ENCODE measurements at regions not wholly inside any gene's neighbourhood (a gene's known extent, or its start where the extent isn't known, plus 50 kb on each side); places are given as distances from the start of the nearest gene placed in this dataset.
"Not testable (repeated sequence)": the region's sequence is repeated elsewhere in the genome, so short reads cannot be mapped to it uniquely, and the experiment has no call there.

DNA sequence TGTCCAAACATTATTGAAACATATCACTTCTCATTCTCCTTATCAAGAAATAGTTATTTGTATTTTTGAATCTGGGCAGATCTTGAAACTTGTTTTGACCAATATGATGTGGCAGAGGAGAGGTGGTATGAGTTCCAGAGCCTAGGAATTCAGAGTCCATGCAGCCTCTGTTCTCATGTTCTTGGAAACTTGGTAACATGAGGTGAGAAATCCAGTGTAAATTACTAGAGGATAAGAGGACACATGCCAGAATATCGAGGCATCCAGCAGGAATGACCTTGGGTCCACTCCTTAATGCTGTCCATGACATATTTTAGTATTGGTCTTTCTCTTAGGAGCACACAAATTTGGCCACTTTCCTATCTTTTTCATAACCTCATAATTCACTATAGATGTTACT lies 1374.6 kb downstream of the FSCB start:
- Histone ChIP-seq H3K36me3 (ENCODE audit: control insufficient read depth, insufficient read depth, low read length) (no peaks in the 10 kb centered on the region), H3K4me3 (ENCODE audit: low read depth in 2 of 2, low read length in 2 of 2) (no peak overlapping the region), H3K27me3 (ENCODE audit: control insufficient read depth, insufficient read depth, low read length) (no peaks in the 10 kb centered on the region), H3K4me1 (ENCODE audit: control insufficient read depth, insufficient read depth, low read length) (no peaks in the 10 kb centered on the region), H3K27ac (ENCODE audit: low read length) (no peak overlapping the region), H3K9me3 (ENCODE audit: control insufficient read depth, insufficient read depth, low read depth, low read length) (no peaks in the 10 kb centered on the region; the same call in 1 of the 2 replicates)
- ChIA-PET CTCF (no interaction called here), POLR2A (no interaction called here)
- no TSS peak for BruUV-seq (replicated peaks)
- DNase-seq (ENCODE audit: low read depth, low spot score) (no peak), ATAC-seq (no peak)
- intact Hi-C loops (cut with micrococcal nuclease; ENCODE audit: unreplicated experiment) = no loop called here
- in situ Hi-C loops (cut with HindIII; ENCODE audit: low pct_unique_long_range_greater_than_20kb, low sequenced_read_pairs) = no loop called here
- no peak for TF ChIP-seq SIN3A (IDR thresholded peaks at IDR 0.05; ENCODE audit: borderline replicate concordance, insufficient read depth, low read depth, low read length)
- TF ChIP-seq POLR2AphosphoS5 (IDR thresholded peaks at IDR 0.05; ENCODE audit: low read depth, low read length) = no peak
- TF ChIP-seq, protein P1, sequence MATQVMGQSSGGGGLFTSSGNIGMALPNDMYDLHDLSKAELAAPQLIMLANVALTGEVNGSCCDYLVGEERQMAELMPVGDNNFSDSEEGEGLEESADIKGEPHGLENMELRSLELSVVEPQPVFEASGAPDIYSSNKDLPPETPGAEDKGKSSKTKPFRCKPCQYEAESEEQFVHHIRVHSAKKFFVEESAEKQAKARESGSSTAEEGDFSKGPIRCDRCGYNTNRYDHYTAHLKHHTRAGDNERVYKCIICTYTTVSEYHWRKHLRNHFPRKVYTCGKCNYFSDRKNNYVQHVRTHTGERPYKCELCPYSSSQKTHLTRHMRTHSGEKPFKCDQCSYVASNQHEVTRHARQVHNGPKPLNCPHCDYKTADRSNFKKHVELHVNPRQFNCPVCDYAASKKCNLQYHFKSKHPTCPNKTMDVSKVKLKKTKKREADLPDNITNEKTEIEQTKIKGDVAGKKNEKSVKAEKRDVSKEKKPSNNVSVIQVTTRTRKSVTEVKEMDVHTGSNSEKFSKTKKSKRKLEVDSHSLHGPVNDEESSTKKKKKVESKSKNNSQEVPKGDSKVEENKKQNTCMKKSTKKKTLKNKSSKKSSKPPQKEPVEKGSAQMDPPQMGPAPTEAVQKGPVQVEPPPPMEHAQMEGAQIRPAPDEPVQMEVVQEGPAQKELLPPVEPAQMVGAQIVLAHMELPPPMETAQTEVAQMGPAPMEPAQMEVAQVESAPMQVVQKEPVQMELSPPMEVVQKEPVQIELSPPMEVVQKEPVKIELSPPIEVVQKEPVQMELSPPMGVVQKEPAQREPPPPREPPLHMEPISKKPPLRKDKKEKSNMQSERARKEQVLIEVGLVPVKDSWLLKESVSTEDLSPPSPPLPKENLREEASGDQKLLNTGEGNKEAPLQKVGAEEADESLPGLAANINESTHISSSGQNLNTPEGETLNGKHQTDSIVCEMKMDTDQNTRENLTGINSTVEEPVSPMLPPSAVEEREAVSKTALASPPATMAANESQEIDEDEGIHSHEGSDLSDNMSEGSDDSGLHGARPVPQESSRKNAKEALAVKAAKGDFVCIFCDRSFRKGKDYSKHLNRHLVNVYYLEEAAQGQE (IDR thresholded peaks at IDR 0.05; ENCODE audit: insufficient read depth in 1 of 2, low read depth in 2 of 2, low read length in 1 of 2) = no peak
- TF ChIP-seq TCF7L2 (IDR thresholded peaks at IDR 0.05; ENCODE audit: low read depth, low read length) = no peak

DNA sequence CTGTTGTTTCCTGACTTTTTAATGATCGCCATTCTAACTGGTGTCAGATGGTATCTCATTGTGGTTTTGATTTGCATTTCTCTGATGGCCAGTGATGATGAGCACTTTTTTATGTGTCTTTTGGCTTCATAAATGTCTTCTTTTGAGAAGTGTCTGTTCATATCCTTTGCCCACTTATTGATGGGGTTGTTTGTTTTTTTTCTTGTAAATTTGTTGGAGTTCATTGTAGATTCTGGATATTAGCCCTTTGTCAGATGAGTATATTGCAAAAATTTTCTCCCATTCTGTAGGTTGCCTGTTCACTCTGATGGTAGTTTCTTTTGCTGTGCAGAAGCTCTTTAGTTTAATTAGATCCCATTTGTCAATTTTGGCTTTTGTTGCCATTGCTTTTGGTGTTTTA lies 1378.7 kb downstream of the FSCB start:
- POLR2A ChIA-PET; H3K27ac ChIP-seq (ENCODE audit: low read length); DNase-seq (ENCODE audit: low read depth, low spot score); in situ Hi-C loops (cut with HindIII; ENCODE audit: low pct_unique_long_range_greater_than_20kb, low sequenced_read_pairs); H3K36me3 ChIP-seq (ENCODE audit: control insufficient read depth, insufficient read depth, low read length); H3K4me1 ChIP-seq (ENCODE audit: control insufficient read depth, insufficient read depth, low read length); H3K4me3 ChIP-seq (ENCODE audit: low read depth in 2 of 2, low read length in 2 of 2); CTCF ChIA-PET; ATAC-seq; BruUV-seq (replicated peaks); H3K27me3 ChIP-seq (ENCODE audit: control insufficient read depth, insufficient read depth, low read length); H3K9me3 ChIP-seq (ENCODE audit: control insufficient read depth, insufficient read depth, low read depth, low read length); intact Hi-C loops (cut with micrococcal nuclease; ENCODE audit: unreplicated experiment): not testable (repeated sequence)

DNA sequence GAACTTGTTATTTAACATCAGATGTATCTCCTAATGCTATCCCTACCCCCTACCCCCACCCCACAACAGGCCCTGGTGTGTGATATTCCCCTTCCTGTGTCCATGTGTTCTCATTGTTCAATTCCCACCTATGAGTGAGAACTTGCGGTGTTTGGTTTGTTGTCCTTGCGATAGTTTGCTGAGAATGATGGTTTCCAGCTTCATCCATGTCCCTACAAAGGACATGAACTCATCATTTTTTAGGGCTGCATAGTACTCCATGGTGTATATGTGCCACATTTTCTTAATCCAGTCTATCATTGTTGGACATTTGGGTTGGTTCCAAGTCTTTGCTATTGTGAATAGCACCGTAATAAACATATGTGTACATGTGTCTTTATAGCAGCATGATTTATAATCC lies 1379.2 kb downstream of the FSCB start:
- H3K27me3 ChIP-seq (ENCODE audit: control insufficient read depth, insufficient read depth, low read length); POLR2A ChIA-PET; CTCF ChIA-PET; intact Hi-C loops (cut with micrococcal nuclease; ENCODE audit: unreplicated experiment); H3K36me3 ChIP-seq (ENCODE audit: control insufficient read depth, insufficient read depth, low read length); H3K27ac ChIP-seq (ENCODE audit: low read length); DNase-seq (ENCODE audit: low read depth, low spot score); in situ Hi-C loops (cut with HindIII; ENCODE audit: low pct_unique_long_range_greater_than_20kb, low sequenced_read_pairs); H3K4me1 ChIP-seq (ENCODE audit: control insufficient read depth, insufficient read depth, low read length); H3K9me3 ChIP-seq (ENCODE audit: control insufficient read depth, insufficient read depth, low read depth, low read length); H3K4me3 ChIP-seq (ENCODE audit: low read depth in 2 of 2, low read length in 2 of 2); ATAC-seq; BruUV-seq (replicated peaks): not testable (repeated sequence)

DNA sequence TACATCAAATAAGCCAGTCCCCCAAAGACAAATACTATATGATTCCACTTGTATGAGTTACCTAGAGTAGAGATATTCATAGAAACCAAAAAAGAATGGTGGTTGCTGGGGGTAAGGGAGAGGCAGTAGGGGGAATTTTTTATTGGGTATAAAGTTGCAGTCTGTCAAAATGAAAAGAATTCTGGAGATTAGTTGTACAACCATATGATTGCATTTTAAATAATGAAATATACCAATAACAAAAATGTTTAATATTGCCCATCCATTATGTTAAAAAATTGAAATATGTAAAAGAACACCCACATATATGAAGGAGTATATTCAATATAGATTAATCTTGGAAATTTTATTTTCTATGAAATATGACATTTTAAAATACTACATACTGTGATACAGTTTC lies 1383.5 kb downstream of the FSCB start:
- Histone ChIP-seq H3K4me1 (ENCODE audit: control insufficient read depth, insufficient read depth, low read length) (no peaks in the 10 kb centered on the region), H3K4me3 (ENCODE audit: low read depth in 2 of 2, low read length in 2 of 2) (no peak overlapping the region), H3K27ac (ENCODE audit: low read length) (no peak overlapping the region), H3K9me3 (ENCODE audit: control insufficient read depth, insufficient read depth, low read depth, low read length) (no peaks in the 10 kb centered on the region), H3K27me3 (ENCODE audit: control insufficient read depth, insufficient read depth, low read length) (no peaks in the 10 kb centered on the region), H3K36me3 (ENCODE audit: control insufficient read depth, insufficient read depth, low read length) (no peaks in the 10 kb centered on the region)
- ATAC-seq = no peak
- TF ChIP-seq POLR2AphosphoS5 (IDR thresholded peaks at IDR 0.05; ENCODE audit: low read depth, low read length) = no peak
- TF ChIP-seq, protein P2, sequence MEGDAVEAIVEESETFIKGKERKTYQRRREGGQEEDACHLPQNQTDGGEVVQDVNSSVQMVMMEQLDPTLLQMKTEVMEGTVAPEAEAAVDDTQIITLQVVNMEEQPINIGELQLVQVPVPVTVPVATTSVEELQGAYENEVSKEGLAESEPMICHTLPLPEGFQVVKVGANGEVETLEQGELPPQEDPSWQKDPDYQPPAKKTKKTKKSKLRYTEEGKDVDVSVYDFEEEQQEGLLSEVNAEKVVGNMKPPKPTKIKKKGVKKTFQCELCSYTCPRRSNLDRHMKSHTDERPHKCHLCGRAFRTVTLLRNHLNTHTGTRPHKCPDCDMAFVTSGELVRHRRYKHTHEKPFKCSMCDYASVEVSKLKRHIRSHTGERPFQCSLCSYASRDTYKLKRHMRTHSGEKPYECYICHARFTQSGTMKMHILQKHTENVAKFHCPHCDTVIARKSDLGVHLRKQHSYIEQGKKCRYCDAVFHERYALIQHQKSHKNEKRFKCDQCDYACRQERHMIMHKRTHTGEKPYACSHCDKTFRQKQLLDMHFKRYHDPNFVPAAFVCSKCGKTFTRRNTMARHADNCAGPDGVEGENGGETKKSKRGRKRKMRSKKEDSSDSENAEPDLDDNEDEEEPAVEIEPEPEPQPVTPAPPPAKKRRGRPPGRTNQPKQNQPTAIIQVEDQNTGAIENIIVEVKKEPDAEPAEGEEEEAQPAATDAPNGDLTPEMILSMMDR (IDR thresholded peaks at IDR 0.05) = no peak
- TF ChIP-seq, protein P1 (IDR thresholded peaks at IDR 0.05; ENCODE audit: insufficient read depth in 1 of 2, low read depth in 2 of 2, low read length in 1 of 2) = no peak
- no peak for TF ChIP-seq SIN3A (IDR thresholded peaks at IDR 0.05; ENCODE audit: borderline replicate concordance, insufficient read depth, low read depth, low read length)
- TF ChIP-seq TCF7L2 (IDR thresholded peaks at IDR 0.05; ENCODE audit: low read depth, low read length) = no peak
- DNase-seq (ENCODE audit: low read depth, low spot score) = no peak
- ChIA-PET CTCF (no interaction called here), POLR2A (no interaction called here)
- no TSS peak for BruUV-seq (replicated peaks)
- intact Hi-C loops (cut with micrococcal nuclease; ENCODE audit: unreplicated experiment) (no loop called here), in situ Hi-C loops (cut with HindIII; ENCODE audit: low pct_unique_long_range_greater_than_20kb, low sequenced_read_pairs) (no loop called here)

All from Panc1 (cell line).